Hepatocyte (in vitro differentiated cells): ENCODE measurements at regions not wholly inside any gene's neighbourhood (a gene's known extent, or its start where the extent isn't known, plus 50 kb on each side); places are given as distances from the start of the nearest gene placed in this dataset.

ENCODE experiments used
- EZH2 ChIP-seq: fragments of 200-600 bp; sonication (generic); IDR thresholded peaks from 2 replicates; pipeline ENCODE4 v1.6.1; 2016; ENCODE audit warnings: antibody characterized with exemption, mild to moderate bottlenecking, borderline replicate concordance
- EZH2phosphoT487 ChIP-seq: fragments of 200-600 bp; sonication (generic); IDR thresholded peaks from one replicate; pipeline ENCODE4 v1.6.1; 2018; ENCODE audit warnings: antibody characterized with exemption, mild to moderate bottlenecking, low read depth, moderate library complexity; ENCODE audit not compliant: unreplicated experiment, severe bottlenecking
- TF ChIP-seq, protein P1 (sequence below): fragments of 200-600 bp; sonication (generic); IDR thresholded peaks from 2 replicates; pipeline ENCODE4 v1.5.1; 2016; ENCODE audit warnings: antibody characterized with exemption, mild to moderate bottlenecking; ENCODE audit not compliant: poor library complexity

DNA sequence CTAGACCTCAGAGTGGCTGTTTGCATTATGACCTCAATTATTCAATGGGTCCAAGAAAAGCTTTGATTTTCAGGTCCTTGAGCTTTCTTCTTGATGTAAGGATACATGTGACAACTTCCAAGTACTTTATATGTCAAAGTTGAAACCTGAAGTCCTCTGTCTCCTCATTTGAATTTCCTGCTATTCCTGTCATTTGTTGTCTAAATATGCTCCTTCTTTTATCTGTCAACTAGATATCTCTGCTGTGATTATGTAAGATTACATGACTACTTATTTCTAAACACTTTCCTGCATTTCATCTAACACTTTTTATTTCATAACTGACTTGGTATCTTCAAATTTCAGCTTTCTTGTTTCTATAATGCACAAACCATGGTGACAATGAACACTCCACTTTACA lies 670.0 kb upstream of the FAM174A start:
- TF ChIP-seq EZH2 (no peak), EZH2phosphoT487 (no peak)
- TF ChIP-seq, protein P1, sequence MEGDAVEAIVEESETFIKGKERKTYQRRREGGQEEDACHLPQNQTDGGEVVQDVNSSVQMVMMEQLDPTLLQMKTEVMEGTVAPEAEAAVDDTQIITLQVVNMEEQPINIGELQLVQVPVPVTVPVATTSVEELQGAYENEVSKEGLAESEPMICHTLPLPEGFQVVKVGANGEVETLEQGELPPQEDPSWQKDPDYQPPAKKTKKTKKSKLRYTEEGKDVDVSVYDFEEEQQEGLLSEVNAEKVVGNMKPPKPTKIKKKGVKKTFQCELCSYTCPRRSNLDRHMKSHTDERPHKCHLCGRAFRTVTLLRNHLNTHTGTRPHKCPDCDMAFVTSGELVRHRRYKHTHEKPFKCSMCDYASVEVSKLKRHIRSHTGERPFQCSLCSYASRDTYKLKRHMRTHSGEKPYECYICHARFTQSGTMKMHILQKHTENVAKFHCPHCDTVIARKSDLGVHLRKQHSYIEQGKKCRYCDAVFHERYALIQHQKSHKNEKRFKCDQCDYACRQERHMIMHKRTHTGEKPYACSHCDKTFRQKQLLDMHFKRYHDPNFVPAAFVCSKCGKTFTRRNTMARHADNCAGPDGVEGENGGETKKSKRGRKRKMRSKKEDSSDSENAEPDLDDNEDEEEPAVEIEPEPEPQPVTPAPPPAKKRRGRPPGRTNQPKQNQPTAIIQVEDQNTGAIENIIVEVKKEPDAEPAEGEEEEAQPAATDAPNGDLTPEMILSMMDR: no peak
